ACHN (cell line): ENCODE measurements at regions not wholly inside any gene's neighbourhood (a gene's known extent, or its start where the extent isn't known, plus 50 kb on each side); places are given as distances from the start of the nearest gene placed in this dataset.

ENCODE experiments used
- DNase-seq: peaks from one replicate; pipeline ENCODE4 v3.0.0-alpha.2; 2015
- in situ Hi-C: cut with HindIII; loops from 2 replicates; pipeline ENCODE4 v1.10.0; 2017; ENCODE audit warnings: low sequenced_read_pairs, low pct_ligation_motif_present, low pct_unique_long_range_greater_than_20kb

DNA sequence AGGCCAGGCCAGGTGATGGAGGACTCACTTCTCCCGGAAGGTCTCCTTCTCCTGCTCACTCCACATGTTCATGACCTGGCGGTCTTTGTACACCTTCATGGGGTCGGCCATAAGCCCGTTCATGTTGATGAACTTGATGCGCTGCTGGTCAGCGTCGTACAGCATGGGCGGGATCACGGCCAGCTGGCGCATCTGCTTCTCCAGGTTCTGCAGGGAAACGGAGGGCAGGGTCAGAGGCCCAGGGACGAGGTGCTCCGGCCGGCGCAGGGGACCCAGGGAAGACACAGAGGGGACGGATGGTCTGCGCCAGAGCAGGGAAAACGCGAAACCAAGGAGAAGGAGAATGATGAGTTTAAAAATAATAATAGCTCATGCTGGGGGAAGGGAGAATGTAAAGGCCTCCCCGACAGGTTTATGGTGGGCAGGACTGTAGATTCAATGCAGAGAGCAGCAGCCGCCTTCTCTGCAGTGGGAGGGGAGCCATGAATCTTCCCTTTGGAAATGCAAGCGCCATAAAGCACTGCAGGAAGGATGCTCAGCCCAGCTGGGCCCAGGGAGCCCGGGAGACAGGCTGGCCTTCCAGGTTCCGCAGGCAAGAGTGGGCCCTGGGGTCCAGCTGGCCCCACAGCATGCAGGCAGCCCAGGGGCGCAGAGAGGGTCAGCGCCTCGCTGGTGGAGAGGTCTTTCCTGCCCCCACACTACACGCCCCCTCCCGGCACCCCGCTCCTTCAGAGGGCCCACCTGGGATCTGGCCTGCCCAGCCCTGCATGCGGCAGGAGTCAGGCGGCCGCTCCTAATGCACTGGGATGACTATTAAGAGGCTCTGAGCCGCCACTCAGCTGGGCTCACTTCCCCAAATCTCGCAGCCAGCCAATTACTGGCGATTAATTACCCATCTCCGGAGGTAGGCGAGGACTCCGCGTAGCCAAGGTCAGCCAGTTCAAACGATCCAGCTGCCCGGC lies 132.0 kb downstream of the RFLNA start:
- in situ Hi-C loops = no loop called here
- no peak for DNase-seq

DNA sequence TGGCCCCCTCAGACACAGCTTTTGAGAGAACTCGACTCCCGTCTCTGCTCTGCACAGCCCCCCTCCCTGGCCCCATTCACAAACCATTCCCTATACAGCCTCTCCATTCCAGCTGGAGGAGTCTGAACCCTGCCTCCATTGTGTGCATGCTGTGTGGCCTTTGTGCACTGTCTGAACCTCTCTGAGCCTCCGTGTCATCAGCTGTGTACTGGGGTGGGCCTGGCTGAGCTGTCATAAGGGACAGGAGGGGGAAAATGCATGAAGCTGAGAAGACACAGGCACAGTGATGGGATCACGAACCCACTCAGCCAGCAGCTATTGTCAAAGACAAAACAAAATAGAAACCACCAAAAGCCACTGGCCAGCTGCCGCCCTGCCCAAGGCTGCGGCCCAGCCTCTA lies 130.8 kb downstream of the RFLNA start:
- no peak for DNase-seq
- in situ Hi-C loops = no loop called here

- in situ Hi-C loops = no loop called here
- no peak for DNase-seq
Measured at GRCh38 chr12:124424516-124424905, 129.6 kb downstream of the RFLNA start.

DNA sequence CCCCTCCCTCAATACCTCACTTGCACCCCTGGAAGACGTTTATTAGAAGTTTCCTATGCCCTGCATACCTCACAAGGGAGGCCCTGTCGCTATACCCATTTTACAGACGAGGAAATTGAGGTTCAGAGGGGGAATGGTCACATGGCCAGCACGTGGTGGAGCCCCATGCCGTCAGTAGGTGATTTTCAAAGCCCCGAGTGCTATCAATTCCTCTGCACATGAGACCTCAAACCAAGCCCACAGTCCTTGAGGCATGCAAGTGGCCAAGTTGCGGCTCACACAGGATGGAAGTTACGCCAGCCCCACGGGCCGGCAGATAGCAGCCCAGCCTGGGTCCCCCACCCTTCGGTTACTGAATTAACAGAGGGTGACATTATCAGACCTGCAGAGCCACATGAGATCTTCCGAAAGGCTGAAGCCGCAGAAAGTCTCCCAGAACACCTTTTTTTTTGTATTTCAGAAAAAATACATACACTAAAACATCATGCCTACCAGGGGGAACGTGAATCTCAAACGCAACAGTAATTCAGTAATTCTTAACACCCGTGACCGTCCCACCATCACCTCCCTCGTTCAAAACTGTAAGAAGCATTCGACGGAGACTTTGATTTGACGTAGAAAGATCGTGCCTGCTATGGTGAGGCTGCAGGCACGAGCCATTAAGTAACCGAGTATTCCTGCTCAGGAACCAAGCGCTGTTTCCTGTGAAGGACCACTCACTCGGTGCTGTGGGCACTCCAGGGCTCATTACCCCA lies 129.0 kb downstream of the RFLNA start:
- in situ Hi-C loops = no loop called here
- DNase-seq = no peak

GRCh38 chr12:124422570-124423523 lies 128.0 kb downstream of the RFLNA start:
- in situ Hi-C loops = no loop called here
- DNase-seq = no peak

- in situ Hi-C loops = no loop called here
- DNase-seq = no peak
Measured at GRCh38 chr12:124422142-124422569, 127.3 kb downstream of the RFLNA start.

DNA sequence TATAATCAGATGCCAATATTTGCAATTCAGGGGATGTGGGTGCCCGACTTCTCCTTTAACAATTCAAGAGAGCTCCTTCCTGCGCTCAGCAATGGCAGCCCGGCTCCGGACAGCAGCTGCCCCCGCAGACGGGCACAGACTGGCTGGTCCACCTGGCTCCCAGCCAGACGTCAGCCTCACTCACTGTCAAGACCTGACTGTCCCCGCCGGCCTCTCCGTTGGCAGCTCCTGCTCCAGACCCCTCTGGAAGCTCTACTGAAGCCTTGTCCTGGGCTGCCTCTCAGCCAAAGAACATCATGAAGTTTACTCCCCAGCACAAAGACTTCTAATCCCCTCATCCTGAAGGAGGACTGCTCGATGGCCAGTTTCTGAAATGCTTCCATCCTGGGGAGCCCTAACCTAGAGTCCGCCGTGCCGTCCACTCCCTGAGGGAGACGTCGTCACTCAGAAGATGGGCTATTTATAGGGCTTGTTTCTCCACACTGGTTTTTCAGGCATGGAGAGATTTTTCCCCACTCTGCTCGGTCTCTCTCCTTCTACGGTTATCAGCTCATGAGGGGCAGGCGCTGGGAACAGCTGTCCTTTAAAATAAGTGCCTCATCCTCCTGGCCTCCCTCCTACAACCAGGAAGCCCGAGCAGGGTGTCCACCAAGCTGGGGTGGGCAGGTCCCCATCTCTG lies 126.2 kb downstream of the RFLNA start:
- in situ Hi-C loops = no loop called here
- DNase-seq = no peak

- DNase-seq = no peak
- in situ Hi-C loops = no loop called here
Measured at GRCh38 chr12:124420041-124420995, 125.4 kb downstream of the RFLNA start.

- DNase-seq = no peak
- in situ Hi-C loops = no loop called here
Measured at GRCh38 chr12:124419292-124420040, 124.6 kb downstream of the RFLNA start.

GRCh38 chr12:124418791-124419190 lies 123.9 kb downstream of the RFLNA start:
- in situ Hi-C loops = no loop called here
- no peak for DNase-seq

- in situ Hi-C loops = no loop called here
- no peak for DNase-seq
Measured at GRCh38 chr12:124418156-124418555, 123.3 kb downstream of the RFLNA start.

DNA sequence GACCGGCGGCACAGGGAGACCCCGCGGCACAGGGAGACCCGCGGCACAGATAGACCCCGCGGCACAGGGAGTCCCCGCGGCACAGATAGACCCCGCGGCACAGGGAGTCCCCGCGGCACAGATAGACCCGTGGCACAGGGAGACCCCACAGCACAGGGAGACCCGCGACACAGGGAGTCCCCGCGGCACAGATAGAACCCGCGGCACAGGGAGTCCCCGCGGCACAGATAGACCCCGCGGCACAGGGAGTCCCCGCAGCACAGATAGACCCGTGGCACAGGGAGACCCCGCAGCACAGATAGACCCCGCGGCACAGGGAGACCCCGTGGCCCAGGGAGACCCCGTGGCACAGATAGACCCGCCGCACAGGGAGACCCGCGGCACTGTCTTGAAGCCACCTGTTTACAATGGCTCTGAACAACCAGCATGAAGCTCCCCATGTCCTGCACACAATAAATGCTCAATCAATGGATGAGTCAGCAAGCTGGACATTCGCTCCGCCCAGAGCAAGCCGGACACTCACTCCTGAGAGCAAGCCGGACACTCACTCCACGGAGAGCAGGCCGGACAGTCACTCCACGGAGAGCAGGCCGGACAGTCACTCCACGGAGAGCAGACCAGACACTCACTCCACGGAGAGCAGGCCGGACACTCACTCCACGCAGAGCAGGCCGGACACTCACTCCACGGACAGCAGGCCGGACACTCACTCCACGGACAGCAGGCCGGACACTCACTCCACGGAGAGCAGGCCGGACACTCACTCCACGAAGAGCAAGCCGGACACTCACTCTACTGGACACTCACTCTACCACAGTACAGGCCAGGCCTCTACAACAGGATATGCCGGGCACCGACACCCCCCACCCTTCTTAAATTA lies 121.9 kb downstream of the RFLNA start:
- no peak for DNase-seq
- in situ Hi-C loops = no loop called here

GRCh38 chr12:124415064-124415463 lies 120.2 kb downstream of the RFLNA start:
- no peak for DNase-seq
- in situ Hi-C loops = no loop called here

GRCh38 chr12:124413915-124414314 lies 119.0 kb downstream of the RFLNA start:
- in situ Hi-C loops = no loop called here

GRCh38 chr12:124413401-124413800 lies 118.5 kb downstream of the RFLNA start:
- no peak for DNase-seq
- in situ Hi-C loops = no loop called here

More at GRCh38 chr12:124413915-124414314, 119.0 kb downstream of the RFLNA start:
- no peak for DNase-seq

- in situ Hi-C loops = no loop called here
- no peak for DNase-seq
Measured at GRCh38 chr12:124412646-124413015, 117.7 kb downstream of the RFLNA start.
